Endothelial cell of umbilical vein (primary cell): ENCODE measurements at regions not wholly inside any gene's neighbourhood (a gene's known extent, or its start where the extent isn't known, plus 50 kb on each side); places are given as distances from the start of the nearest gene placed in this dataset.

ENCODE experiments used
- BruUV-seq: library from RNA; stranded (reverse); fragments of 400-500 nt; replicated peaks from 2 replicates; lab custom pipeline; 2021; lab: Mats Ljungman, UMichigan
- CTCF ChIA-PET: fragments of 300-600, 350-600 bp; sonication (Branson Sonifier 250); formaldehyde crosslinking; loops from one replicate; lab custom pipeline; 2021; ENCODE audit warnings: antibody characterized with exemption, inconsistent platforms; lab: Charles Lee
- POLR2A ChIA-PET: fragments of 300-600, 350-600 bp; sonication (Branson Sonifier 250); formaldehyde crosslinking; loops from one replicate; lab custom pipeline; 2021; ENCODE audit warnings: antibody characterized with exemption, inconsistent platforms; lab: Charles Lee
- DNase-seq: peaks from one replicate; pipeline ENCODE4 v3.0.0-alpha.2; 2011; ENCODE audit warnings: low read depth, low spot score
- FAIRE-seq: peaks from 2 replicates; lab custom pipeline; 2011; peaks lifted over from hg19 to GRCh38; lab: Jason Lieb, UNC
- H2AFZ ChIP-seq: 2 replicates; pipeline ENCODE4 v1.6.0; 2012; ENCODE audit warnings: low read depth, low read length, control low read depth, inconsistent platforms
- H3K27ac ChIP-seq: 2 replicates; pipeline ENCODE4 v1.5.1; 2011; ENCODE audit warnings: low read depth, mild to moderate bottlenecking, control low read depth, low read length, moderate library complexity; ENCODE audit not compliant: insufficient read depth
- H3K27me3 ChIP-seq, 2 experiments: 2 replicates each; pipeline versions ENCODE4 v1.6.0 to v1.6.1; 2011; ENCODE audit warnings: low read length in 2 of 2, mixed read lengths in 1 of 2; ENCODE audit not compliant: control insufficient read depth in 2 of 2, insufficient read depth in 2 of 2
- H3K36me3 ChIP-seq, 2 experiments: 2 replicates in 1 of 2; 3 replicates in 1 of 2; pipeline ENCODE4 v1.5.1; 2011; ENCODE audit warnings: low read length in 2 of 2, mild to moderate bottlenecking in 1 of 2, moderate library complexity in 1 of 2; ENCODE audit not compliant: control insufficient read depth in 2 of 2, insufficient read depth in 2 of 2; ENCODE audit errors: extremely low read depth in 1 of 2
- H3K4me1 ChIP-seq: 3 replicates; pipeline ENCODE4 v1.5.1; 2011; ENCODE audit warnings: mild to moderate bottlenecking, low read length; ENCODE audit not compliant: control insufficient read depth, insufficient read depth; ENCODE audit errors: extremely low read depth
- H3K4me2 ChIP-seq: 2 replicates; pipeline ENCODE4 v1.6.1; 2011; ENCODE audit warnings: low read length, control low read depth, mixed read lengths; ENCODE audit not compliant: insufficient read depth
- H3K4me3 ChIP-seq, 3 experiments: fragments of 200-600 bp in 1 of 3; sonication (generic), shearing (Covaris generic) in 1 of 3; replicated peaks in 1 of 3; 2 replicates each; pipeline ENCODE4 v1.5.1; 2011 to 2016; ENCODE audit warnings: control low read depth in 3 of 3, low read length in 3 of 3, mild to moderate bottlenecking in 2 of 3, inconsistent platforms in 1 of 3, low read depth in 1 of 3, moderate library complexity in 1 of 3; ENCODE audit not compliant: insufficient read depth in 1 of 3
- H3K79me2 ChIP-seq: 2 replicates; pipeline ENCODE4 v1.6.0; 2012; ENCODE audit warnings: low read length, inconsistent platforms; ENCODE audit not compliant: control insufficient read depth, insufficient read depth
- H3K9ac ChIP-seq: replicated peaks from 2 replicates; pipeline ENCODE3; 2011; ENCODE audit warnings: low read length, control low read depth; ENCODE audit not compliant: insufficient read depth; ENCODE audit errors: extremely low read depth
- H3K9me1 ChIP-seq: replicated peaks from 3 replicates; pipeline ENCODE4 v1.6.0; 2011; ENCODE audit warnings: mild to moderate bottlenecking, low read length; ENCODE audit not compliant: control insufficient read depth, insufficient read depth; ENCODE audit errors: extremely low read depth
- H3K9me3 ChIP-seq: replicated peaks from 2 replicates; pipeline ENCODE4 v1.5.1; 2012; ENCODE audit warnings: low read length, inconsistent platforms; ENCODE audit not compliant: control insufficient read depth, insufficient read depth
- H4K20me1 ChIP-seq: replicated peaks from 2 replicates; pipeline ENCODE3; 2011; ENCODE audit warnings: mild to moderate bottlenecking, low read length; ENCODE audit not compliant: control insufficient read depth, insufficient read depth; ENCODE audit errors: extremely low read depth
- FOS ChIP-seq: IDR thresholded peaks from 2 replicates; pipeline ENCODE4 v1.6.1; 2011; ENCODE audit warnings: mild to moderate bottlenecking, low read length, moderate library complexity, borderline replicate concordance; ENCODE audit not compliant: insufficient read depth
- JUN ChIP-seq: IDR thresholded peaks from 2 replicates; pipeline ENCODE4 v1.6.1; 2011; ENCODE audit warnings: borderline replicate concordance, low read depth; ENCODE audit not compliant: insufficient read length, insufficient read depth
- MYC ChIP-seq: IDR thresholded peaks from one replicate; pipeline ENCODE4 v1.6.1; 2011; ENCODE audit warnings: mild to moderate bottlenecking, low read depth, low read length
- POLR2AphosphoS5 ChIP-seq: IDR thresholded peaks from 2 replicates; pipeline ENCODE4 v1.6.1; 2012; ENCODE audit warnings: low read depth, mild to moderate bottlenecking, control low read depth, low read length, moderate library complexity; ENCODE audit not compliant: insufficient read depth
- dilution Hi-C: fragments of 300-500 bp; cut with MboI; formaldehyde crosslinking; loops from one replicate; pipeline ENCODE4 v1.15.0; 2019; ENCODE audit warnings: low sequenced_read_pairs; ENCODE audit not compliant: extremely low pct_ligation_motif_present
- intact Hi-C: fragments of 100-400 bp; cut with micrococcal nuclease; formaldehyde crosslinking; loops from one replicate; pipeline ENCODE4 v1.10.0; 2022
- TF ChIP-seq, protein P1 (sequence below): IDR thresholded peaks from 2 replicates; pipeline ENCODE4 v1.6.1; 2011; ENCODE audit not compliant: insufficient read depth, insufficient read length
- TF ChIP-seq, protein P2 (sequence below), 2 donors: IDR thresholded peaks; 1 replicate in 1 of 2; 2 replicates in 1 of 2; pipeline ENCODE4 v1.5.1; 2011; ENCODE audit warnings: low read length in 2 of 2, mild to moderate bottlenecking in 2 of 2, moderate library complexity in 2 of 2, control low read depth in 1 of 2, inconsistent platforms in 1 of 2, low read depth in 1 of 2; ENCODE audit not compliant: insufficient read depth in 1 of 2; ENCODE audit errors: extremely low read depth in 1 of 2

DNA sequence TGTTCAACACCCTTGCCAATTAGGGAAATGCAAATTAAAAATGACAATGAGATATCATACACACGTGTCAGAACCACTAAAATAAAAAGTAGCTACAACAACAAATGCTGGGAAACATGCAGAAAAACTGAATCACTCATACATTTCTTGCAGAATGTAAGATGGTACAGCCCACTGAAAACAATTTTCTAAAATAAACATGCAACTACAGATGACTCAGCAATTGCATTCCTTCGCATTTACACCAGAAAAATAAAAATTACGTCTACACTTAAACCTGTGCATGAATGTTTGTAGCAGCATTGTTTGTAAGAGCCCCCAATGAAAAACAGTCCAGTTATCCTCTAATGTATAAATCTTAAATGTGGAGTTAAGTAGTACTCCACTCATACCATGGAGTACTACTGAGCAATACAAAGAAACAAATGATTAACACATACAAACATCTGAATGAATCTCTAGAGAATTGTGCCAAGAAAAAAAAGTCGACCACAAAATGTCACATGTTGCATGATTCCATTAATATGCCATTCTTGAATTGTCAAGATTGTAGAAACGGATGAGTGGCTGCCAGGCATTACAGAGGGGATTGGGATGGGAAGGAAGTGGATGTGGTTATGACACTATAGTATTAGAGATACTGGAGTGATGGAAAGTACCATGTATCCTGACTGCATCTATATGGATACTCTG is 134.6 kb upstream of the NPSR1 start:
- BruUV-seq: no TSS peak
- CTCF ChIA-PET: no interaction called here
- Histone ChIP-seq H4K20me1 (no peaks in the 10 kb centered on the region), H3K9me1 (no peaks in the 10 kb centered on the region), H2AFZ (no peak overlapping the region), H3K4me3 (no peak overlapping the region), H3K27ac (no peak overlapping the region), H3K27me3 (no peaks in the 10 kb centered on the region), H3K9ac (no peak overlapping the region), H3K79me2 (no peaks in the 10 kb centered on the region), H3K4me1 (no peaks in the 10 kb centered on the region), H3K4me2 (no peak overlapping the region), H3K9me3 (no peaks in the 10 kb centered on the region), H3K36me3 (no peaks in the 10 kb centered on the region)
- intact Hi-C loops: no loop called here
- POLR2A ChIA-PET: no interaction called here
- DNase-seq (no peak), FAIRE-seq (no peak)
- dilution Hi-C loops: no loop called here
- TF ChIP-seq, protein P1, sequence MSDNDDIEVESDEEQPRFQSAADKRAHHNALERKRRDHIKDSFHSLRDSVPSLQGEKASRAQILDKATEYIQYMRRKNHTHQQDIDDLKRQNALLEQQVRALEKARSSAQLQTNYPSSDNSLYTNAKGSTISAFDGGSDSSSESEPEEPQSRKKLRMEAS: no peak
- no peak for TF ChIP-seq POLR2AphosphoS5
- no peak for TF ChIP-seq MYC
- TF ChIP-seq, protein P2, sequence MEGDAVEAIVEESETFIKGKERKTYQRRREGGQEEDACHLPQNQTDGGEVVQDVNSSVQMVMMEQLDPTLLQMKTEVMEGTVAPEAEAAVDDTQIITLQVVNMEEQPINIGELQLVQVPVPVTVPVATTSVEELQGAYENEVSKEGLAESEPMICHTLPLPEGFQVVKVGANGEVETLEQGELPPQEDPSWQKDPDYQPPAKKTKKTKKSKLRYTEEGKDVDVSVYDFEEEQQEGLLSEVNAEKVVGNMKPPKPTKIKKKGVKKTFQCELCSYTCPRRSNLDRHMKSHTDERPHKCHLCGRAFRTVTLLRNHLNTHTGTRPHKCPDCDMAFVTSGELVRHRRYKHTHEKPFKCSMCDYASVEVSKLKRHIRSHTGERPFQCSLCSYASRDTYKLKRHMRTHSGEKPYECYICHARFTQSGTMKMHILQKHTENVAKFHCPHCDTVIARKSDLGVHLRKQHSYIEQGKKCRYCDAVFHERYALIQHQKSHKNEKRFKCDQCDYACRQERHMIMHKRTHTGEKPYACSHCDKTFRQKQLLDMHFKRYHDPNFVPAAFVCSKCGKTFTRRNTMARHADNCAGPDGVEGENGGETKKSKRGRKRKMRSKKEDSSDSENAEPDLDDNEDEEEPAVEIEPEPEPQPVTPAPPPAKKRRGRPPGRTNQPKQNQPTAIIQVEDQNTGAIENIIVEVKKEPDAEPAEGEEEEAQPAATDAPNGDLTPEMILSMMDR (IDR thresholded peaks at IDR 0.05; ENCODE audit: extremely low read depth in 1 of 2, insufficient read depth in 1 of 2, low read depth in 1 of 2, low read length in 2 of 2): no peak
- no peak for TF ChIP-seq JUN
- TF ChIP-seq FOS: peak; percentile 9
